HG03442 (cell line): ENCODE measurements at regions not wholly inside any gene's neighbourhood (a gene's known extent, or its start where the extent isn't known, plus 50 kb on each side); places are given as distances from the start of the nearest gene placed in this dataset.
"Not testable (repeated sequence)": the region's sequence is repeated elsewhere in the genome, so short reads cannot be mapped to it uniquely, and the experiment has no call there.

Experiments
- ATAC-seq: cut with Tn5 transposase; IDR thresholded peaks from one replicate; pipeline ENCODE4 v1.9.1; 2021; ENCODE audit warnings: mild to moderate bottlenecking, moderate library complexity; ENCODE audit not compliant: unreplicated experiment

DNA sequence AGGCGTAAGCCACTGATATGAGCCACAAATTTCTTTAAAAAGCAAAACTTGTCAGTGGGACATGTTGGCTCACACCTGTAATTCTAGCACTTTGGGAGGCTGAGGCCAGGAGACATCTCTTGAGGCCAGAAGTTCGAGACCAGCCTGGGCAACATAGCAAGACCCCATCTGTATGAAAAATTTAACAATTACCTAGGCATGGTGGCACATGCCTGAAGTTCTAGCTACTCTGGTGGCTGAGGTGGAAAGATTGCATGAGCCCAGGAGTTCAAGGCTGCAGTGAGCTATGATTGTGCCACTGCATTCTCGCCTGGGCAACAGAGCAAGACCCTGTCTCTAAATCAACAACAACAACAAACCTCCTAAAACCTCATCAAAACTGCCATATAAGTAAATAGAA, 147.6 kb upstream of the BARHL2 start:
- ATAC-seq = no peak

DNA sequence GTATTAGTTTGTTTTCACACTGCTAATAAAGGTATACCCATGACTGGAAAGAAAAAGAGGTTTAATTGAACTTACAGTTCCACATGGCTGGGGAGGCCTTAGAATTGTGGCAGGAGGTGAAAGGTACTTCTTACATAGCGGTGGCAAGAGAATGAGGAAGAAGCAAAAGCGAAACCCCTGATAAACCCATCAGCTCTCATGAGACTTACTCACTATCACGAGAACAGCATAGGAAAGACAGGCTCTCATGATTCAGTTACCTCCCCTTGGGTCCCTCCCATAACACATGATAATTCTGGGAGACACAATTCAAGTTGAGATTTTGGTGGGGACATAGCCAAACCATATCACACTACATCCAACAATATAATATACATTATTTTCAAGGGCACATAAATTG, 145.7 kb upstream of the BARHL2 start:
- no peak for ATAC-seq

- not testable (repeated sequence) for ATAC-seq
Observed at GRCh38 chr1:90861421-90861820, 144.3 kb upstream of the BARHL2 start.

DNA sequence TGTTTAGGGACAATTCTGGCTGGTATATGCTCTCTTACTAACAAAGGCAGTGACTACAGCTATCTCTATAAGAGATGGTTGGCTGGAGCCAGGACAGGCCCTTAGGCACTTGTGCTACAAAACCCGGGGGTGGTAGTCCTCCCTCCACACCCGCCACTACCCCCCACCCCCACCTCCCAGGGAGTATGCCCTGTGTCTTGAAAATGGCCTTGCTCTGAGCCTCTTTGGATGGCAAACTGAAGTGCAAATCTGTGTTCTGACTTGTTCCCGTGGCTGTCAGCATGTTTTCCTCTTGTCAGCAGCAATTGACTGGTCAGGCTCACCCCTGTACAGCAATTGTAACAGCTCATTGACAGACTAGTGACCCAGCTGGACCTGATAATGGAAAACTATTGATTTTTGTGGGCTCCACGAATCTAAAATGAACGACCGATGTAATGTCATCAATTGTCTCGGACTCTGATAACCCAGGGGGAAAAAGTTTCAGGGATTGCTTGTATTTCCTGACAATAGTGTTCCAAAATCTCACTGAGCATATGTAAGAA, 139.4 kb upstream of the BARHL2 start:
- no peak for ATAC-seq

DNA sequence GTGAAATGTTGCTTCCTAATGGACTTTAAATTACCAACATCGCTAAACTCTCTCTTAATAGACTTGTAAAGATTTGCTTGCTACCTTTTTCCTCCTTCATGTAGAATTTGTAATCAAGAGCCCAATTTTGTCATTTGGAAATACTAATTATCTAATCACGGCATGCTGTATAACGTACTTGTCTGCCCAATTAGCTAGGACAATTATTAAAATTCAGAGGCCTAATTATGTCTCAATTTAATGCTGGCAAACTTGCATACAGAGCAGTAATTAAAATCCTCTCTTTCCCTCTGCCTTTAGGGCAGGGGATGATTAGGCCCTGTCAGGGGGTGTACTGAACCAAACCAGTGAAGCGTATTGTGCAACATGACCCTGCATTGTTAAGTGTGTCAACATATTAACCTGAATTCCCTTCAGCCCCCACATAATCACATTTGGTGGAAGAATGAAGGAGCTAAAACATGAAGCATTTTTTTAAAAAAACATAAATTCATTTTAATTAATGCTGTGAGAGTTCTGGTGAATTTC, 137.4 kb upstream of the BARHL2 start:
- no peak for ATAC-seq

GRCh38 chr1:90851711-90852050, 134.6 kb upstream of the BARHL2 start:
- ATAC-seq = no peak

DNA sequence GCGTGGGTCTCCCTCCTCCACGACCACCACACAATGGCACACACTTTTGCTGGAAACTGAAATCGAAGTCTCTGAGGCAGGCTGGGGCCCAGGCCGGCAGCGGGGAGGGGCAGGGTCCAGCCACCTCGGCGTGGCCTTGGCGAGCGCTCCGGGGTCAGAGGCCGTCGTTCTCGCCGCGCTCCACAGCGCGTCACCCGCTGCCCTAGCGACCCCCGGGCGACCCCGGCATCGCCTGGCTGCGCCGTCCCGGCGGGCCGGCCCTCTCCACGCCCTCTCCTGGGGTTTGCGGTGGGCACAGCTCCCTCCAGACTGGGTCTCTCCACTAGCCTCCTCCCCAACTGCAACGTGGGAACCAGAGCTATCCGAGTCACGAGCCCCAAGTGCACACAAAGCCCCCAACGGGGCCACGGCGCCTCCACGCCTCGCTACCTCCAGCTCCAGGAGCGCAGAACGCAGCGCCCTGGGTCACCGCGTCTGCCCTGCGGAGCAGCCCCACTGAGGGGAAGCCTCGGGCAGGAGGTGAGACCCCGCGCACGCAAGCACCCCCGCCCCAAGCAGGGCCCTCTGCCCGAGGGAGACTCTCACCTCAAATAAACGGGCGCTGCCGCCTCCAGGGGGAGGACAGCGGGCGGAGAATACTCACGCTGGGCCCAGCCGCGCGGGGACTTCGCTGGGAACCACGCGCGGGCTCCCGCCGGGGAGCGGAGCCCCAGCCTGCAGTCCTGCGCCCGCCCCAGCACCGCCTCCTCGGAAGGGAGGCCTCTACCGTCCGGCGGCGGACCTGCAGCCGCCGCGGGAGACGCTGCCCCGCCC, 134.0 kb upstream of the BARHL2 start:
- peak; percentile 98 for ATAC-seq

DNA sequence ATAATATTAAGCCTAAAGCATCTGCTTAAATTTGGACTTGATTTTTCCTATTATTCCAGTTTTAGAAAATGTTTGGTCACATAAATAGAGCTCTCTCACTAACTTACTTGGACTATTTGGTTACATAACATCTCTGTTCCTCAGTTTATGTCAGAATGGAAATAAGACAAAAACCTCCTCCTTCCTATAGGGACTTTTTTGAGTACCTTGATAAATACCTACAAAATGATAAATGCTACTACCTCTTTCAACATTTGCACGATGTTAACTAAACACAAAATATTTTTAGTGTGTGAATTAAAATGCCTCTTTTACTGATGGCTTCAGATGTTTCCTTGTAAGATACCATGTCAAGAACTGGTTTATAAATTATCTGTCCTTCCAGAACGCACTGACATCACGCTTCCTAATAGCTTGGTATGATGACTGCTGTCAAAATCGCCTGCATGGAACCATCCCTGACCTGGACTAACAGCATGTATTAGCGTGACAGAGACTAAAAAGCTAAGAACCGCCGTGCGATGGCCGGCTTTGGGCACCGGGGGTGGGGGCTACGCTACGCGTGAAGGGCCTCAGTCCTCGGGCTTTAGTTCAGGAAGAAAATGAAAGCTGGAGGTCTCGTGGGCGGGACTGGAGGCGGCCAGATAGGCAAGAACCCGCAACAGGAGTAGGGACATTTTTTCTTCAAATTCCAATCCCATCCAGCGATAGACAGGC, 133.2 kb upstream of the BARHL2 start:
- ATAC-seq = no peak

GRCh38 chr1:90841473-90841872, 124.4 kb upstream of the BARHL2 start:
- ATAC-seq = no peak

DNA sequence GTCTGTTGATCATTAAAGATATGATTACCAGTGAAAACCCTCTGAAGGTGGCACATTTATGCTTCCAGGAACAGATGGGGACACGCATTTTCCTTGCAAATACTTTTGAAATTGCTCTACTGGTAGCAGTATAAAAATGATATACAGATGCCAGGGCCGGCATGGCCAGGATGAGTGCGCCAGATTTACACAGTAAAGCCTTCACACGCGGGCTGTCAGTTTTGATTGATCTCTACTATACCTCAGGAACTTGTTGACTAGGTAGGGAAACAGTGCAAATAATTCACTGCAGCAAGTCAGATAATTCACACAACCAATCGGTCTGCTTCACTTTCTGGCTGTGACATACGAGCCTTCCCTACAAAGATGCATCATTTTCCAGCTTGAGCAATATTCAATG, 123.2 kb upstream of the BARHL2 start:
- ATAC-seq = no peak

DNA sequence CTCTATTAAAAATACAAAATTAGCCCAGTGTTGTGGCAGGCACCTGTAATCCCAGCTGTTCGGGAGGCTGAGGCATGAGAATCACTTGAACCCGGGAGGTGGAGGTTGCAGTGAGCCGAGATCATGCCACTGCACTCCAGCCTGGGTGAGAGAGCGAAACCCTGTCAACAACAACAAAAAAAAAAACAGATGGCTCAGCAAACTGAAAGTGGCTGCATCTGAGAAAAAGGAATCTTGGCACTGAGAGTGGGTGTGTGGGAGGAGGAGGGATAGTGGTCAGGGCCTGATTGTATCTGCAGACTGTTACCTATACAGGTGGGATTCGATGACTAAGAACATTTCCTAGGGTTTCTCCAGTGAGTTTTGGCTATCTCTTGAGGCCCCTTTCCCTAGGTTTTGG, 122.2 kb upstream of the BARHL2 start:
- ATAC-seq = no peak

DNA sequence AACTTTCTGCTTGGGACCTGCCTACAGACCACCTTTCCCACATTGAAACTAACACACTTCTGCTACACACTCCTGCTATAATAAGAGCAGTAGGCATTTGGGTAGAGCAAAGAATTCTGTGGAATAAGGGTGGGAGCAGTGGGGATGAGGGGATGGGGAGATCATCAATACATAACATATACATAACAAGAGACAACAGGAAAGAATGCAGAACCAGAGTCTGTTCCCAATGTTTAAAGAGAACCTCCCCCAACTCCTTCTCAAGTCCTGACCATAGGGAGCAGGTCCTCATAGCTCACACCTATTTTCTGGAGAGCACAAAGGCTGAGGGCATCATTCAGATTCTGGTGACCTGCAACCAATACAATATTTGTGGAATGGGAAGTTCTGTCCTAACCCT, 121.6 kb upstream of the BARHL2 start:
- ATAC-seq = no peak

DNA sequence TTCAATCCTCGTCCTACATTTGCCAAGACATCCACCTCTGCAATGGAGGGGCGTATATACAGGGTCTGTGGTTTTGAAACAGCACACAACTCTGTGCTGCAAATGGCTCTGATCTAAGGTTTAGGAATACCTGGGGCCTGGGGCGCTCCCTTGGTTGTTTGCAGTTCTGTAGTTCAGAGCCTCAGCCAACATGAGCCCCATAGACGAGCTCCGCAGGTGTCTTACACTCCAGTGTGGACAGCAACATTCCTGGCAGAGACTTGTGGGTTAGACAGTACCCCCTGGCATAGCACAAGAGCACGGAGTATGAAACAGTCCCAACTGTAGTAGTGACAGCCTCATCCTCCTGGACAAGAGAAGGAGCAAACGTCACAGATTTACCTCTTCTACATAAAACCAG, 120.3 kb upstream of the BARHL2 start:
- ATAC-seq = no peak

- ATAC-seq = no peak
Observed at GRCh38 chr1:90836345-90836679, 119.2 kb upstream of the BARHL2 start.

- ATAC-seq = no peak
Observed at GRCh38 chr1:90835661-90836344, 118.7 kb upstream of the BARHL2 start.

DNA sequence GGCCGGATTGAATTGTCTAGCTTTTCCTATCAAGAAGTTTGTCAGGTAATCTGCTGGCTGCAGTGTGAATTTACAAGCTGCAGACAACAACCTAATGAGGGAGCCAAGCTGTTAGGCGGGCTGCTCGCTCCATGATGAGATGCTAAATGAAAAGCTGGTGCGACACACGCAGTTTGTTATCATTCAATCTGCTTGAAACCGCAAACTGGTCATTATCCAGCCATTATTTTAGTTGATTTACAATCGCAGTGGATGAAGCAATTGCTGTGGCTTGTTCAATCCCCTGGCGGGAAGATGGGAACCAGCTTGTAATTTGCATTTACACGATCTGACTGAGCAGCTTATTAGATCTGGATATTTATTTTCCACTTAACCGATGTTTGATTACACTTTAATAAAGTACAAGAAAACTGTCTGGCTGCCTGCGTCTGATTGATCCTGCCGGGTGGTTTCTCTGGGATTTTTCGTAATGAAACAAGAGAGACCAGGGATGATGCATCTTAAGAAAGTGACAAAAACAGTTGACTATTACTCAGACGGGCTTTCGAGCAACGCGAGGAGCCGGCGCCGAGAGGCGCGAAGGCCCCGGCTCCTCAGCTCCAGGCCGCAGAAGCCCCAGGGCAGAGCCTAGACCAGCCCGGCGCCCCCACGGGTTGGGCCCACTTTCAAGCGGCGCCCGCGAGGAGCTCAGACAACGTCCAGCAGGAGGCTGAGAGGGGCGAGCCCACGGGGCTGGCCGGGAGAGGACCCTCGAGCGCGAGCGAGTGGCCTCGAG, 118.0 kb upstream of the BARHL2 start:
- no peak for ATAC-seq

- no peak for ATAC-seq
Observed at GRCh38 chr1:90834354-90834885, 117.3 kb upstream of the BARHL2 start.

- no peak for ATAC-seq
Observed at GRCh38 chr1:90833466-90834110, 116.5 kb upstream of the BARHL2 start.

DNA sequence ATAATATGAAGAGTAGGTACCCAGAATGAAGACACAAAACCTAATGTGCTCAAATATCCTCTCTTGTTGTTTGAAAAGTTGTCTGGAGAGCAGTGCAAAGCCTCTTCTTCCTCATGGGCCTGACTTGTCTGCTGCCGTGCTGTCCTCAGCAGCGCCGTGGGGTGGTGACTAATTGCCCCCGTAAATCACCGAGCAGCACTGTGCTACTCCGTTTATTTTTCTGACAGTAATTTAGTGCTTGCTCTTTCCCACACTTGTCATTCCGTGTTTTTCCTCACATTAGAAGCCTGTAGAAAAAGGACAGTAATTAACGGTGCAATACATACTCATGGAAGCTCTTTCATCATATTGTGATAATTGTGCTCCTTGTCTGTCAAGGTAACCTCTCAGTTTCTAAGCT, 114.8 kb upstream of the BARHL2 start:
- ATAC-seq = no peak

DNA sequence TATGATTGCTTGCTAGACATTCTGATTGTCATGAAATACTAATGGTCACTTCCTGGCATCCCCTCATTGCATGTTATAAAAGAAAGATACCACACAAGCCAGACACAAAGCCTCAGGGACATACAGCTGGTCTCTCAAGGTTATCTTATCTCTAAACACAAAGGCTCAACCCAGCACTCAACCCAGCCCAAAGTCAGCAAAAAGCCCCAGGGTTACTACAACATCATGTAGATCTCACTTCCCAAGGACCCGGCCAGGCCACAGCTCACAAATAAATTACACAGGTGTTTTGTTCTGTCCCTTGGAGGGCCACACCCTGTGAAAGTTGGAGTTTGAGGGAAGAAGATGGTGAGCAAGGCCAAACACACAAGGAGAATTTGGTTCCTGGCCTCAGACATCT, 109.7 kb upstream of the BARHL2 start:
- no peak for ATAC-seq
